Astrocyte (in vitro differentiated cells and primary cell): ENCODE measurements at regions not wholly inside any gene's neighbourhood (a gene's known extent, or its start where the extent isn't known, plus 50 kb on each side); places are given as distances from the start of the nearest gene placed in this dataset.
A peak's percentile ranks its signal among the peaks of the same experiment; 100 is the strongest.
"Not testable (repeated sequence)": the region's sequence is repeated elsewhere in the genome, so short reads cannot be mapped to it uniquely, and the experiment has no call there.

Experiments
- DNase-seq: peaks from one replicate; pipeline ENCODE4 v3.0.0-alpha.2; 2010; ENCODE audit warnings: low read depth
- FAIRE-seq: peaks from 2 replicates; lab custom pipeline; 2011; peaks lifted over from hg19 to GRCh38; lab: Jason Lieb, UNC
- H2AFZ ChIP-seq: 2 replicates; pipeline ENCODE4 v1.6.0; 2012; ENCODE audit warnings: low read depth, low read length, inconsistent platforms
- H3K27ac ChIP-seq: 2 replicates; pipeline ENCODE4 v1.5.1; 2011; ENCODE audit warnings: low read depth, low read length, inconsistent platforms
- H3K27me3 ChIP-seq: 2 replicates; pipeline ENCODE4 v1.6.0; 2011; ENCODE audit warnings: low read length, inconsistent platforms; ENCODE audit not compliant: insufficient read depth
- H3K36me3 ChIP-seq: 2 replicates; pipeline ENCODE4 v1.5.1; 2011; ENCODE audit warnings: low read length, inconsistent platforms; ENCODE audit not compliant: insufficient read depth
- H3K4me1 ChIP-seq: 2 replicates; pipeline ENCODE4 v1.5.1; 2011; ENCODE audit warnings: low read length, inconsistent platforms; ENCODE audit not compliant: insufficient read depth
- H3K4me2 ChIP-seq: 2 replicates; pipeline ENCODE4 v1.6.0; 2012; ENCODE audit warnings: low read length, inconsistent platforms
- H3K4me3 ChIP-seq: 2 replicates; pipeline ENCODE4 v1.5.1; 2011; ENCODE audit warnings: low read depth, mild to moderate bottlenecking, low read length, inconsistent platforms; ENCODE audit not compliant: insufficient read depth
- H3K79me2 ChIP-seq: 2 replicates; pipeline ENCODE4 v1.6.0; 2012; ENCODE audit warnings: mild to moderate bottlenecking, low read length, inconsistent platforms; ENCODE audit not compliant: insufficient read depth
- H3K9ac ChIP-seq: 2 replicates; pipeline ENCODE4 v1.6.0; 2012; ENCODE audit warnings: mild to moderate bottlenecking, low read length, inconsistent platforms
- H3K9me3 ChIP-seq: 2 replicates; pipeline ENCODE4 v1.5.1; 2012; ENCODE audit warnings: low read depth, mild to moderate bottlenecking, low read length, inconsistent platforms; ENCODE audit not compliant: insufficient read depth
- H4K20me1 ChIP-seq: 2 replicates; pipeline ENCODE4 v1.6.0; 2012; ENCODE audit warnings: low read length, inconsistent platforms; ENCODE audit not compliant: insufficient read depth
- H3K27ac Mint-ChIP-seq: one replicate; pipeline ENCODE4 v1.8.0; 2021; ENCODE audit warnings: mild to moderate bottlenecking, mixed read lengths; ENCODE audit not compliant: unreplicated experiment
- H3K27me3 Mint-ChIP-seq: one replicate; pipeline ENCODE4 v1.8.0; 2021; ENCODE audit warnings: low read depth, mixed read lengths; ENCODE audit not compliant: unreplicated experiment
- H3K36me3 Mint-ChIP-seq: one replicate; pipeline ENCODE4 v1.8.0; 2021; ENCODE audit warnings: low read depth, mixed read lengths; ENCODE audit not compliant: unreplicated experiment
- H3K4me1 Mint-ChIP-seq: one replicate; pipeline ENCODE4 v1.8.0; 2021; ENCODE audit warnings: low read depth, mixed read lengths; ENCODE audit not compliant: unreplicated experiment
- H3K4me3 Mint-ChIP-seq: one replicate; pipeline ENCODE4 v1.8.0; 2021; ENCODE audit warnings: mild to moderate bottlenecking, moderate library complexity, mixed read lengths; ENCODE audit not compliant: unreplicated experiment
- H3K9me3 Mint-ChIP-seq: one replicate; pipeline ENCODE4 v1.8.0; 2021; ENCODE audit warnings: mild to moderate bottlenecking, mixed read lengths; ENCODE audit not compliant: unreplicated experiment
- CTCF ChIP-seq: IDR thresholded peaks from 2 replicates; pipeline ENCODE4 v1.5.1; 2011; ENCODE audit warnings: low read depth, mild to moderate bottlenecking, inconsistent platforms, low read length, moderate library complexity; ENCODE audit not compliant: insufficient read depth
- EZH2 ChIP-seq: IDR thresholded peaks from 2 replicates; pipeline ENCODE4 v1.6.1; 2012; ENCODE audit warnings: mild to moderate bottlenecking, low read length, inconsistent platforms; ENCODE audit not compliant: insufficient read depth

GRCh38 chr3:124363476-124363875 lies 366.8 kb upstream of the UMPS start:
- H3K4me1 ChIP-seq: peaks cover 10% of the 10 kb centered on the region
- H3K27me3 ChIP-seq: no peaks in the 10 kb centered on the region
- H3K9ac ChIP-seq: no peak overlapping the region
- H3K9me3 ChIP-seq: no peaks in the 10 kb centered on the region
- Mint-ChIP-seq H3K9me3 (no peaks in the 10 kb centered on the region), H3K36me3 (peaks cover 11% of the 10 kb centered on the region), H3K4me1 (peaks cover 32% of the 10 kb centered on the region), H3K4me3 (no peak overlapping the region), H3K27ac (no peak overlapping the region), H3K27me3 (no peaks in the 10 kb centered on the region)
- H4K20me1 ChIP-seq: no peaks in the 10 kb centered on the region
- H3K36me3 ChIP-seq: no peaks in the 10 kb centered on the region
- peak; percentile 89 for DNase-seq
- no peak for FAIRE-seq
- no peaks in the 10 kb centered on the region for H3K79me2 ChIP-seq
- TF ChIP-seq CTCF (no peak), EZH2 (no peak)
- no peak overlapping the region for H3K4me2 ChIP-seq
- H2AFZ ChIP-seq: no peak overlapping the region
- no peak overlapping the region for H3K4me3 ChIP-seq
- H3K27ac ChIP-seq: peak overlapping the region; percentile 23

- H3K36me3 ChIP-seq: no peaks in the 10 kb centered on the region
- TF ChIP-seq CTCF (no peak), EZH2 (no peak)
- H2AFZ ChIP-seq: no peak overlapping the region
- DNase-seq (no peak), FAIRE-seq (no peak)
- Mint-ChIP-seq H3K4me3 (no peak overlapping the region), H3K27ac (no peak overlapping the region), H3K4me1 (peaks cover 32% of the 10 kb centered on the region), H3K9me3 (no peaks in the 10 kb centered on the region), H3K27me3 (no peaks in the 10 kb centered on the region), H3K36me3 (peaks cover 13% of the 10 kb centered on the region)
- no peaks in the 10 kb centered on the region for H4K20me1 ChIP-seq
- no peaks in the 10 kb centered on the region for H3K27me3 ChIP-seq
- H3K4me2 ChIP-seq: no peak overlapping the region
- no peak overlapping the region for H3K9ac ChIP-seq
- no peak overlapping the region for H3K27ac ChIP-seq
- H3K4me3 ChIP-seq: no peak overlapping the region
- H3K9me3 ChIP-seq: no peaks in the 10 kb centered on the region
- H3K79me2 ChIP-seq: no peaks in the 10 kb centered on the region
- peaks cover 10% of the 10 kb centered on the region for H3K4me1 ChIP-seq
These were observed 365.8 kb upstream of the UMPS start for GRCh38 chr3:124364317-124365020.

- not testable (repeated sequence) for H3K27ac Mint-ChIP-seq, H4K20me1 ChIP-seq, H3K4me2 ChIP-seq, H3K27ac ChIP-seq, H3K36me3 ChIP-seq, H2AFZ ChIP-seq, DNase-seq, H3K79me2 ChIP-seq, H3K9ac ChIP-seq, H3K9me3 Mint-ChIP-seq, H3K27me3 Mint-ChIP-seq, FAIRE-seq, H3K4me3 Mint-ChIP-seq, H3K27me3 ChIP-seq, H3K4me1 ChIP-seq, H3K9me3 ChIP-seq, H3K4me3 ChIP-seq
- Mint-ChIP-seq H3K4me1 (peaks cover 18% of the 10 kb centered on the region), H3K36me3 (peaks cover 13% of the 10 kb centered on the region)
These were observed 363.6 kb upstream of the UMPS start for GRCh38 chr3:124366655-124367054.
